NCI-H82 treated with DMSO at 0.1 percent for 48 hours (cell line): ENCODE measurements at regions not wholly inside any gene's neighbourhood (a gene's known extent, or its start where the extent isn't known, plus 50 kb on each side); places are given as distances from the start of the nearest gene placed in this dataset.
A peak's percentile ranks its signal among the peaks of the same experiment; 100 is the strongest.
"Not testable (repeated sequence)": the region's sequence is repeated elsewhere in the genome, so short reads cannot be mapped to it uniquely, and the experiment has no call there.

ENCODE experiments used
- DNase-seq: peaks from one replicate; lab custom pipeline; 2025; ENCODE audit not compliant: unreplicated experiment; lab: John Stamatoyannopoulos, UW

DNA sequence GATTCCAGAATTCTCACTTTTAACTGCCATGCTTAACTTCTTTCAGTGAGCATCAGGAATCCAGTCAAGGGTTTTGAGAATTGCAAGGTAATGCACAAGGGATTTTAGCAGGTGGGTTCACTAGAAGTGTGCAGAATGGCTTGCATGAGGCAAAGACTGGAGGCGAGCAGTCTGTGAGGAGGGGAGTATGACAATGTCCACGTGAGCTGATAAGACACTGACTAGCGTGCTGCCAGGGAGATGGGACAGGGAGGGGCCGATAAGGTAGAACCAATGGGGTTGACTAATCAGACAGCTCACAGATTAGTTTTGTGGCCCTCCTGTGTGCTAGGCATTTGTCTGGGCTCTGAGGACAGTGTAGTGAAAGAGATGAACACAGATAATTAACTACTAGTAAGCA lies 102.0 kb upstream of the DAZL start:
- DNase-seq = no peak

DNA sequence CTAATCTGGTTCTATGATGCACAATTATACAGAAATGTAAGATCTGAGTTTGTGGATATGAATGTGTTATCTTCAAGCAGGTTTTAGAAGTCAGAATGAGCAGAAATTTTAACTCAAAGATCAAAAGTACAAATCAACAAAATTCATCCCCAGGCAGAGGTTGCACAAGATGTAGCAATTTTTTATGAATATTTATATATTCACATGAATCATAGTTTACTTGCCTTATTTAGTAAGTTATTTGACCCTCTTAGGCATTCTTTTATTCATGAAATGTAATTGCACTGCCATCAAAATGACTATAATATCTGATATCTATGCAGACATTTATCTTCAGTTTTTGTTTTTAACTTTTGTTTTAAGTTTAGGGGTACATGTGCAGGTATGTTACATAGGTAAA lies 103.1 kb upstream of the DAZL start:
- no peak for DNase-seq

DNA sequence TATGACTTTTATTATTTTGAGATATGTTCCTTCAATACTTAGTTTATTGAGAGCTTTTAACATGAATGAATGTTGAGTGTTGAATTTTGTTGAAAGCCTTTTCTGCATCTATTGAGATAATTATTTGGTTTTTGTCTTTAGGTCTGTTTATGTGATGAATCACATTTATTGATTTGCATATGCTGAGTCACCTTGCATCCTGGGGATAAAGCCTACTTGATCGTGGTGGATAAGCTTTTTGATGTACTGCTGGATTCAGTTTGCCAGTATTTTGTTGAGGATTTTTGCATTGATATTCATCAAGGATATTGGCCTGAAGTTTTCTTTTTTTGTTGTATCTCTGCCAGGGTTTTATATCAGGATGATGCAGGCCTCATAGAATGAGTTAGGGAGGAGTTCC lies 106.5 kb upstream of the DAZL start:
- not testable (repeated sequence) for DNase-seq

DNA sequence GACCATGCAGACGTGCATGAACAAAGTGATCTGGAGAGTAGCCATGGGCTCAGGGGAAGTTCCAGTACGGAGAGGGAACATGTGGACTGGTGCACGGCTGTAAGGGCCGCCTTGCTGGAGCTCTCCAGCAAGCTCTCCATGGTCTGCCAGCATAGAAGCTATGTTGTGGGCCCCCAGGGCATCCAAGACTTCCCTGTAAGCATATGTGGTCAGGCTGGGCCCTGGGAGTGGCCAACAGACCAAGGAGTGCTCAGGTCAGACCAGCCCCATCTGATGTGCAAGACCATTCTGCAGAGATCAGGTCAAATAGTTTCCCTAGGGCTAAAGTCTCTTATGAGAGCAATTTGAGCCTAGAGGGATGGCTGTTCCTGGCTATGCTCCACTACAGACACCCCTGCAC lies 110.1 kb upstream of the DAZL start:
- no peak for DNase-seq

DNA sequence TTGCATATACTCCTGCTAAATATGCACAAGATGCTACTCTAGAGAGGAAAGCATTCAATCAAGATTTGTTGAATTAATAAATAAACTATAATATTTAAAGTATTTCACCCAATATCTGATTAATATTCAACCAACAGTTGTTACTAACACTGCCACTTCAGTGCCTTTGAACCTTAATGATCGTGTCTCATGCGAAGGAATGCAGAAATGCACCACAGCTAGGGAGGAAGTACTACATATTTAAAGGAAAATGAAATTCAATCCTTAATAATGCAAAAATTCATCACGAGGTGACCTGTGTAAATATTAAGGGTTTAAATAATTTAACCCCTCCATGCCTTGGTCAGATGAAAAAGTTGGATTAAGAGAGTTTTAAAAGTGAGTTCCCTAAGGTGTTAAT lies 114.2 kb upstream of the DAZL start:
- DNase-seq = no peak

DNA sequence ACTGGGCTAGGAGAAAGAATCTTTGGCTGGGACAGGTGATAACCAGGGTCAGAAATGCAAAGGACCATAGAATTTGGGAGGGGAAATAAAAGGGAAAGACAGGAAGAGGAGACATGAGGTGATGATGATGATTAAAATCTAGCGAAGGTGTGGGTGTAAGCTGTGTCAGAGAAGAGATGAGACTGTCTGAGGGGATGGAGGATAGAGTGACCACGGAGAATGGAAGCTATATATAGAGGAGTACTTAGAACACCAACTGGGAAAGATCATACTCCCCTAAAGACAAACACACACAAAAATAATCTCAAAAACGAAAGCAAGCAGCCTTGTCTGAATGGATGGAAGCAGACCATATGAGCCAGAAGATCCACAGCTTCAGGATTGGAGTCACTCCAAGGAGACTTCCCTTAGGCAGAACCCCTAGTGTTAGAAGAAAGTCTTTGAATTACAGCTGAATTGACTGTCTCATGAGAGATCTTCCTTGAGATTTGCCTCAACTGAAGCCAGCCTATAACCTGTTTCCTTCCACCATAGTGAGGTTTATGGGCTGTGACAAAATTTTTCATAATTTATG lies 115.2 kb upstream of the DAZL start:
- DNase-seq = no peak

DNA sequence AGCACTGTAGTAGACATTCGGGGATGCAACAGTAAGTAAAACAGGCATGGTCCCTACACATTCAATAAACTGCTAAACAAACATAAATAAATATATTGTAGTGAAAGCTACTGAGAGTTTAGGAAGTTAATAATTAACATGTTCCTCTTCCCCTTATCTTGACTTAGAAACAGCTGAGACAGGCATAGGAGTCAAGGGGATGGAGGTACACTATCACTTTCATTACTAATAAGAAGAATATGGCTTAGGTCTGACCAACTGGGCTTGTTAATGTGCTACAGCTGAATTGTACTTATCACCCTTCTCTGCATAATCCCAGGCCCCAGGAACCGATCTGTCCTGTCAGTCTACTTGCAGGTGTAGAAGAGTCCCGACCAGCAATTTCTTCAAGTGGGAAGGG lies 116.3 kb upstream of the DAZL start:
- DNase-seq = no peak

DNA sequence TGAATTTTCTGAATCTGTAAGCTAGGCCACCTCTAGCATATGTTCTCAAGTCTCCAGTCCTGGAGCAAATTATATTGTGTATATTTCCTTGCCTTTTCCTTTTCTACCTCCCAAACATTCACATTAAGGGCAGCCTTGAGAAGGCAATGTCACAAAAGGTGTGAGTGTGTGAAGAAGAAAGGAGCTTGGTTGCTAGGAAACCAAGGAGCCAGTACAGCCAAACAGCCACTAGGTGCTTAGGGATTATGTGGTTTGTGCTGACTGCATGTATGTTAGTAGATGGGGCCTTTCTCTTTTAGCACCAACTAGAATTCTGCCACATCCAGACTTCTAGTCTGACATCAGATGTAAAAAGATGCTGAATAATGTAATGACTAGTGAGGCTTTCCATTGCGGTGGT lies 118.8 kb upstream of the DAZL start:
- peak; percentile 46 for DNase-seq

DNA sequence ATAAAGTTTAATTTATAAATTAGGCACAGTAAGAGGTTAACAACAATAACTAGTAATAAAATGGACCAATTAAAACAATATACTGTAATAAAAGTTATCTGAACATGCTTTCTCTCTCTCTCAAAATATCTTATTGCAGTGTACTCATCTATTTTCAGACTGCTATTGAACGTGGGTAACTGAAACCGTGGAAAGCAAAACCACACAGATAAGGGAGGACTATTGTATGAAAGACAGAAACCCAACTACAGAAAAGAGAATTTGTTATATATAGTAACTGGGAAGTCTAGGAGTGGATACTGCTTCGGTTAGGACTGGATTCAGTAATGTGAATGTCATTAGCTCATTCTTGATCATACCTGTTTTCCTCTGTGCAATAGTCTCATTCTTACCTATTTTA lies 119.3 kb upstream of the DAZL start:
- no peak for DNase-seq

DNA sequence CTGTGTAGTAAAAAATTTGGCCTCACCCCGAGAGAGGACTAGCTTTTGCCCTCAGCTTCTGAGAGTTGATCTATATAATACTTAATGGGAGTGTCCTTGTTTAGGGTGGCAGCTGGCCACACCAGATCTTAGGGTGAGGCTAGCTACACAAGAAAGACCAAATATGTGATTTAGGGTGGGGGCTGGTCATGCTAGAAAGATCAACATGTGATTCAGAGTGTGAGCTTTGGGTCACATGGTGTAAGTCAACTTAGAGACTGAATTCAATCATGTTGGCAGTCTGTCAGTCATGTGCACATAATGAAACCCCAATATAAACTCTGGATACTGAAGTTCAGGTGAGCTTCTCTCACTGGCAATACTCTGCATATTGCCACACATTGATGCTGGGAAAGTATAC lies 120.7 kb upstream of the DAZL start:
- no peak for DNase-seq

DNA sequence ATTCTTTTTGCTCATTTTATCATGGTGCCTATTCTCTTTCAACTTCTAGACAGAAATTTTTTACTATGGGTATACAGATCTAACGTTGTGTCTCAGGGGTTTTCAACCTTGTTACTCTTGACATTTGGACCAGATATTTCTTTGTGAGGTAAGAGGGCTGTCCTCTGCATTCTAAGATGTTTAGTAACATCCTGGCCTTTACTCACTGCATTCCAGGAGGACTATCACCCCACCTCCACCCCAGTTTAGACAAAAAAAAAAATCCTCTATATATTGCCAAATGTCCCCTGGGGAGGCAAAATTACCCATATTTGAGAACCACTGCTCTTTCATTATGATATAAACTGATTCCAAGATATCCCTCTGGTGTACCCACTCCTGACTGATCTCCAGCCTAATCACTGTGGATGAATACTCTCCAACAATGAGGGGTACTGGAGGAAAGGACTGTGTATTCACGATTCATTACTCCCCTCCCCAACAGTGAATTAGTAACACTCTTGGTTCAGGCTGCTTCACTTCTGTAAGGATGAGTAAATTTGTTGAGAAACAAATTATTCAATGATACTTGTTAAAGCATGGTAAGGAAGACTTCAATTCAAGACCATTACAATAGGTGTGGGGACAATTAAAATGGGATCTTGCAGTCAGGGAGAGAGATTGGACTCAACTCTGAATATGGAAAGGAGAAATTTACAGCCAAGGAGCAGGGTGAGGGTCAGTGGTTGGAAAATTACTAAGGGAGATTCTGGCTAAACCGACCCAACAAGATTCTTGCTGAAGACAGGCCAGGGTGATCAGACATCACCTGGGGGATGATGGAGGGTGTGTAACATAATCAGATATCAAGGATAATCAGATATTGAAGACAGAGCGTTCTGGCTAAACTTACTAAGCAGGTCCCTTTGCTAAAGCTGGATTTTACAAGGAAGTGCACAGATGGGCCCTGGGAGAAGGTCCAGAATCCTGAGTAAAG lies 123.8 kb upstream of the DAZL start:
- DNase-seq = peak; percentile 27

DNA sequence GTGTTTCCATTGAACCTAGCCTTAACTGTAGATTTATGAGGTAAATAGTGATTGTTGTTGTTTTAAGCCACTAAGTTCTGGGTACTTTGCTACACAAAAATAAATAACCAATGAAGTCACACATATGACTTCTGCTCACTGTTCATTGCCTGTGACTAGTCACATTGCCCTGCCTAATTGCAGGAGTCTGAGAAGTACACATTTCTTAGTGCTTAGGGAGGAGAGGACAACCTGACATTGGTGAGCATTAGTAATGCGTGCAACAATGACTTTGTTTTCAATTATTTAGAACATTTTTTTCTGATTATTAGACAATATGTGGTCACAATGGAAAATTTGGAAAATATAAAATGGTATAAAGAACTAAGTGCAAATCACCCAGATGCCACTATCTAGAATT lies 133.2 kb upstream of the DAZL start:
- no peak for DNase-seq

DNA sequence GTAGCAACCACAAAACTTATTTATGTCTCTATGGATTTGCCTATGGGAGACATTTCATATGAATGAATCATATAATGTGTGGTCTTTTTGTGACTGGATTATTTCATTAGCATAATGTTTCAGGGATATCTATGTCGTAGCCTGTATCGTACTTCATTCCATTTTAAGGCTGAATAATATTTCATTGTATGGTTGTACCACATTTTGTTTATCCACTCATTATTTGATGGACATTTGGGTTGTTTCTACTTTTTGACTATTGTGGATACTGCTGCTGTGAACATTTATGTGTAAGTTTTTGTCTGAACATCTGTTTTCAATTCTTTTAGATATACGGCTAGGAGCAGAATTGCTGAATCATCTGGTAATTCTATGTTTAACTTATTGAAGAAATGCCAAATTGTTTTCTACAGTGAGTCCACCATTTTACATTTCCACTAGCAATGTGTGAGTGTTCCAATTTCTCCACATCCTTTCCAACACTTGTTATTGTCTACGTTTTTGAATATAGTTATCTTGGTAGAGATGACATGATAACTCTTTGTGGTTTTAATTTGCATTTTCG lies 134.4 kb upstream of the DAZL start:
- no peak for DNase-seq

DNA sequence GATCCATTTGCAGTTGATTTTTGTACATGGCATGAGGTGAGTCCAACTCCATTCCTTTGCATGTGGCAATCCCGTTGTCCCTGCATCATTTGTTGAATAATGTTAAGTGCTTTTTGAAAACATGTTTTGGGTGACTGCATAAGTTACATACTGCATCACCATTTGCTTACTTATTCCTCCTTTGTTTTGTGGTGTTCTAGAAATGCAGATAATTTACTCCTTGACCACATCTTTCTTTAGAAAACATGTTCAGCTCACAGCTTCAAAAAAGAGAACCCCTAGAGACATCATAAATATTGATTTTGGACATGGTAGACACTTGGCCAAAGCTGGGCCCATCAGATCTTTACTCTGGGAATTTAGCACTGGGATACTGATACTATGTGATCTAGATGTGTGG lies 135.3 kb upstream of the DAZL start:
- DNase-seq = no peak

DNA sequence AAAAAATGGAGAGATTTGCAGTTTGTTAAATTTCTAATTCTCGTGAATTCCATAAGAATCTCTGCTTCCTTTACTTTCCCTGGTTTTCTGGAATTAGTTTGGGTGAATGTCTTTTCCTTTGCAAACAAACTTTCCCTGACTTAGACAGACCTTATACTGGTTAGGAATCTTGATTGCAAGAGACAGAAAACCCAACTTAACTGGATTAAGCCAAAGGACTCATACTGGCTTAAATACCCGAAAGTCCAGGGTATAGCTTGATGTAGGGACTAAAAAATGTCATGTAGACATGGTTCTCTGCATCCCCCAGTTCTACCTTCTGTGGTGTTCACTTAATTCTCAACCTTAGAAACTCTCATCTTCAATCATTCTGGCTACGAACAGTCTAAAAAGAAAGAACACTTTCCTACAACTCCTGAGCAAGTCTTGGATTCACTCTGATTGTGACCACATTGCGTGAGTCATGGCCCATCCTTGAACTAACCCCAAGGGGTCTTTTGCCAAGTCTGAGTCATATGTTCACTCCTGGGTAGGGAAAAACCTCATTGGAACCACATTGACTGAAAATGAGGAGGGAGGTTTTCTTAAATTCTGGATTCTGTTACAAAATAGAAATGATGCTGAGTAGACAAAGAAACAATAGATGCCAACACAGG lies 136.0 kb upstream of the DAZL start:
- no peak for DNase-seq

DNA sequence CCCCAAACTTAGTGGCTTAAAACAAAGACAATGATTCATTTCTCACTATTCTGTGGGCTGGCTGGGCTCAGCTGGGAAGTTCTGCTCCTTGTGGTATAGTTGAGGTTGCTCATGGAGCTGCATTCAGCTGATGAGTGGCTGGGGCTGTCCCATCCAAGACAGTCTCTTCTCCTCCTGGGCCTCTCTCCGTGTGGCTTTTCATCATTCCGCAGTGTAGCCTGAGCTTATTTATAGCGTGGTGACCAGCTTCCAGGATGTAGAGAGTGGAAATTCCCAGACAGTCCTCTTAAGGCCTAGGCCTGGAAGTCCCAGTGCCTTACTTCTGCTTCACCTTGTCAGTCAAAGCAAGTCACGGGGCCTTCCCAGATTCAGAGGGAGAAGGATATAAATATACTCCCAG lies 136.7 kb upstream of the DAZL start:
- DNase-seq = no peak

DNA sequence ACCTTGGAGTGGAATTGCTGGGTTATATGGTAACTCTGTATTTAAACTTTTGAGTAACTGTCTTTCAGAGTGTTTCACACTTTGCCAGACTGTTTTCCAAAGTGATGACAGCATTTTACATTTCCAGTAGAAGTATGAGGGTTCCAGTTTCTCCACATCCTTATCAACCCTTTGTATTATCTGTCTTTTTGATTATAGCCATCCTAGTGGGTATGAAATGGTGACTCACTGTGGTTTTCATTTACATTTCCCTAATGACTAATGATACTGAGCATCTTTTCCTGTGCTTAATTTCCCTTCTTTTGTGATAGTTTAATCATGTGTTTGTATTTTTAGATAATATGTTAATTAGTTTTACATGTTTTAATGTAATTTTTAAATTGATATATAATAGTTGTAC lies 138.1 kb upstream of the DAZL start:
- DNase-seq = no peak

DNA sequence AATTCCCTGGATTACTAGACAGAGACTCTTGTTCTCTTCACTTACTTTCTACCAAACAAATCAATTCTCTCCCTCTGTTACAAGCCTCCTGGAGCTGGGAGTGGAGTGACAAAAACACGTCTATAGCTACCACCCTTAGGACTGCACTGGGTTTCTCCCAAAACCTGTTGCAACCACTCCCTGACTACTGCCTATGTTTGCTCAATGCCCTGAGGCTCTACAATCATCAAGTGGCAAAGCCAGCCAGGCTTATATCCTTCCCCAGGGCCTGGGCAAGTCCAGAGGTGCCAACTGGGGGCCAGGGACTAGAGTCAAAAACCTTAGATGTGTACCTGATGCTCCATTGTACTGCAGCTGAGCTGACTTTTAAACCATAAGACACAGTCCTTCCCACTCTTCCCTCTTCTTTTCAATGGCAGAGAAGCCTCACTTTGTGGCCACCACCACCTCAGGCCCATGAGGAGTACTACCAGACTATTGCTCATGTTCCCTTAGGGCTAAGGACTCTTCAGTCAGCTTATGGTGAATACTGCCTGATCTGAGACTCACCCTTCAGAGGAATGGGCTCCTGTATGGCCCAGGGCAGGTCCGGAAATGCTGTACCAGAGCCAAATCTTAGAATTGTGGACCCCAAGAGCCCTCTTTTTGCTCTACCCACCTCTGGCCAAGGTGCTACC lies 125.4 kb upstream of the PLCL2 start:
- DNase-seq = no peak

DNA sequence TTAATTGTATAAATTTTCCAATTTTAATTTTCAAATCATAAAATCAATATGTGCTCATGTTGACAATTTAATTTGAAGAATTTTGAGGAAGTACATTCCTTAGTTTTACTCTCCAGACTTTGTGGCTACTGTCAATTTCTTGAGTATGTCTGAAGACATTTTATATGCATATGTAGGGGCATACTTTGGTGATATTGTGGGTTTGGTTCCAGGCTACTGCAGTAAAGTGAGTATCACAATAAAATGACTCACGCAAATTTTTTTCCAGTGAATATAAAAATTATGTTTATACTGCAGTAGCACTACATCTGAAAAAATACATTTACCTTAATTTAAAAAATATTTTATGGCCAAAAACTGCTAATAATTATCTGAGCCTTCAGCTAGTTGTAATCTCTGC lies 123.2 kb upstream of the PLCL2 start:
- no peak for DNase-seq

DNA sequence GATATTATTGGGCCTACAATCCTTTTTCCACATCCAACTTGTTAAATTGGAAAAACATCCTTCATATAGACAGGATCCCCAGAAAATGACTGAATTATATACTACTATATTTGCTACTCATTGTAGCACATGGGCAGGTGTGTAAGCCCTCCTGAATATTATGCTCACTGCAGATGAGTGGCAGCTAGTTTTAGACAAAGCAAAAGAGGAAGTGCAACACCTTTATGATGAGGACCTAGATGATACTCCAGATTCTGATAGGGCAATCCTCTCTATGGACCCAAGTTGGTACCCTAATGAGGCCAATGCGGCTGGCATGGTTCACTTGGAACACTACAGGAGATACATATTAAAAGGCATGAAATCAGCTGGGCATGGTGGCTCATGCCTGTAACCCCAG lies 119.1 kb upstream of the PLCL2 start:
- no peak for DNase-seq

DNA sequence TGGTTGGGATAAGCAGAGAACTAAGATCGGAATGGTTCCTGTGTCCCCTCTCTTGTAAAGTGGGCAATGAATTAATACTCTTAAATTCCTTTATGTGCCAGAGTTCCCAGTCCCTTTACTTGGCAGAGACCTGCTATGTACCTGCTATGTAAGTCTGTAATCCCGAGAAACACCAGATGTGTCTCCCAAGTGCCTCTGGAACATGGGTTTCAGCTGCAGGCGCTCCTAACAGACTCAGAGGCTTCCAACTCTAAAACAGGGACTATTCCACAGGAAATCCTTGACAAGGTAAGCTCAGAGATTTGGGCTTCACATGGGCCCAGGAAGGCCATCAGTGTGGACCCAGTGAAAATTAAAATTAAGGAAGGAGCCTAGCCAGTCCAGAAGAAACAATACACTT lies 117.7 kb upstream of the PLCL2 start:
- DNase-seq = peak; percentile 4
